ENCODE measurements at regions not wholly inside any gene's neighbourhood (a gene's known extent, or its start where the extent isn't known, plus 50 kb on each side); places are given as distances from the start of the nearest gene placed in this dataset.

- Mint-ChIP-seq H3K4me3 (no peak overlapping the region), H3K36me3 (ENCODE audit: low read depth) (no peaks in the 10 kb centered on the region), H3K27ac (no peak overlapping the region), H3K27me3 (ENCODE audit: low read depth, poor library complexity) (no peaks in the 10 kb centered on the region), H3K9me3 (no peaks in the 10 kb centered on the region), H3K4me1 (no peaks in the 10 kb centered on the region)
- TF ChIP-seq CTCF (IDR thresholded peaks at IDR 0.05), result no peak
- DNase-seq, result no peak
Measured at GRCh38 chr11:29809121-29809520, 207.7 kb downstream of the KCNA4 start.

DNA sequence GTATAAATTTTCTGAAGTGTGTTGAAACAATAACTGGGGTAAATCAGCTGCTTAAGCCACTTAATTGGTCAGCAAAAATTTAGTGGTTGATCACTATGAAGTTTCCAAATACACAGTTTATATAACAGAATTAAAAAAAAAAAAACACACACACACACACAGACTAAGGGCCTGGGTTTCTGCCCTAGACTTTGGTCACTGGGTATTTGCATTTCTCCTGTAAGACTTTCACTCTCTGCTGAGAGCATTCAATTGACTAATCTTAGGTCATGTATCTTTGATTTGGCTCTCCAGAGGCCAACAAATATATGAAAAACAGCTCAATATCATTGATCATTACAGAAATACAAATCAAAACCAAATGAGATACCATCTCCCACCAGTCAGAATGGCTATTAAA is 214.3 kb downstream of the KCNA4 start:
- no peak for TF ChIP-seq CTCF (IDR thresholded peaks at IDR 0.05)
- Mint-ChIP-seq H3K9me3 (no peaks in the 10 kb centered on the region), H3K4me1 (no peaks in the 10 kb centered on the region), H3K4me3 (no peak overlapping the region), H3K36me3 (ENCODE audit: low read depth) (no peaks in the 10 kb centered on the region), H3K27me3 (ENCODE audit: low read depth, poor library complexity) (peaks cover 2% of the 10 kb centered on the region), H3K27ac (no peak overlapping the region)
- DNase-seq, result no peak

DNA sequence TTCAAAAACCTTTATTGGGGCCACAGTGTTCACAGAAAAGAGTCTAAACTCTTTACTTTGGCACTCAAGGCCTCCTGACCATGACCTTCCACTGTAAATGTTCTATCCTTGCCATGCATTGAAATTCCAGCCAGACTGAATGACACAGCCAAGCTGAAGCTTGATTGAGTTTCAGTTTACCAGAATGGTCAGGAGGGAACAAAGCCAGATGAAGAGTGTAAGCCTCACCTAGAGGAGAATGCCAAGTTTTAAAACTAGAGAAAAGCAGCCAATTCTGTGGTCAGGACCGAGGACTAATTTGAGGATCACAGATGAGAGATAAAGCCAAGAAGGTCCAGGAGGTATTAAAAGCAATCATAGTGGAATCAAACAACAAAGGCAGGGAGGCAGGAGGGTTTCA is 215.3 kb downstream of the KCNA4 start:
- no peak for DNase-seq
- peaks cover 2% of the 10 kb centered on the region for H3K27me3 Mint-ChIP-seq (ENCODE audit: low read depth, poor library complexity)
- H3K9me3 Mint-ChIP-seq, result no peaks in the 10 kb centered on the region

GRCh38 chr11:29786092-29786491 is 230.7 kb downstream of the KCNA4 start:
- TF ChIP-seq CTCF (IDR thresholded peaks at IDR 0.05), result no peak
- Mint-ChIP-seq H3K27ac (no peak overlapping the region), H3K4me3 (no peak overlapping the region)

More for the DNA sequence above, 215.3 kb downstream of the KCNA4 start:
- Mint-ChIP-seq H3K27ac (no peak overlapping the region), H3K4me3 (no peak overlapping the region), H3K4me1 (no peaks in the 10 kb centered on the region), H3K36me3 (ENCODE audit: low read depth) (no peaks in the 10 kb centered on the region)
- TF ChIP-seq CTCF (IDR thresholded peaks at IDR 0.05), result no peak

GRCh38 chr11:29783506-29783905 is 233.3 kb downstream of the KCNA4 start:
- Mint-ChIP-seq H3K9me3 (no peaks in the 10 kb centered on the region), H3K27ac (no peak overlapping the region), H3K4me1 (peaks cover 6% of the 10 kb centered on the region), H3K36me3 (ENCODE audit: low read depth) (no peaks in the 10 kb centered on the region), H3K4me3 (no peak overlapping the region), H3K27me3 (ENCODE audit: low read depth, poor library complexity) (no peaks in the 10 kb centered on the region)
- no peak for DNase-seq
- no peak for TF ChIP-seq CTCF (IDR thresholded peaks at IDR 0.05)

More at GRCh38 chr11:29786092-29786491, 230.7 kb downstream of the KCNA4 start:
- Mint-ChIP-seq H3K27me3 (ENCODE audit: low read depth, poor library complexity) (no peaks in the 10 kb centered on the region), H3K9me3 (peaks cover 3% of the 10 kb centered on the region), H3K4me1 (peaks cover under 1% of the 10 kb centered on the region), H3K36me3 (ENCODE audit: low read depth) (no peaks in the 10 kb centered on the region)
- DNase-seq, result no peak

GRCh38 chr11:29782447-29782846 is 234.4 kb downstream of the KCNA4 start:
- no peak for TF ChIP-seq CTCF (IDR thresholded peaks at IDR 0.05)
- H3K36me3 Mint-ChIP-seq (ENCODE audit: low read depth), result no peaks in the 10 kb centered on the region
- no peaks in the 10 kb centered on the region for H3K27me3 Mint-ChIP-seq (ENCODE audit: low read depth, poor library complexity)
- H3K4me1 Mint-ChIP-seq, result peaks cover 6% of the 10 kb centered on the region
- DNase-seq, result no peak
- no peaks in the 10 kb centered on the region for H3K9me3 Mint-ChIP-seq
- H3K27ac Mint-ChIP-seq, result no peak overlapping the region
- no peak overlapping the region for H3K4me3 Mint-ChIP-seq

Data from nephron progenitor cell (in vitro differentiated cells).